CD14-positive monocyte (primary cell): ENCODE measurements at regions not wholly inside any gene's neighbourhood (a gene's known extent, or its start where the extent isn't known, plus 50 kb on each side); places are given as distances from the start of the nearest gene placed in this dataset.

Experiments used
- DNase-seq, 3 donors: peaks; one replicate each; pipeline ENCODE4 v3.0.0-alpha.2; 2011 to 2022
- H2AFZ ChIP-seq: 2 replicates; pipeline ENCODE4 v1.6.0; 2012; ENCODE audit warnings: mild to moderate bottlenecking, low read depth, low read length, inconsistent platforms; ENCODE audit not compliant: insufficient read depth, poor library complexity, severe bottlenecking
- H3K27ac ChIP-seq, 2 donors: 1 replicate in 1 of 2; 2 replicates in 1 of 2; pipeline ENCODE4 v1.5.1; 2012 to 2013; ENCODE audit warnings: low read length in 2 of 2, control low read depth in 1 of 2, inconsistent platforms in 1 of 2, low read depth in 1 of 2, mild to moderate bottlenecking in 1 of 2
- H3K27me3 ChIP-seq, 2 donors: one replicate each; pipeline versions ENCODE4 v1.6.0 to v1.6.1; 2011 to 2013; ENCODE audit warnings: low read length in 2 of 2; ENCODE audit not compliant: control insufficient read depth in 2 of 2, insufficient read depth in 2 of 2
- H3K36me3 ChIP-seq, 2 donors: replicated peaks in 1 of 2; 1 replicate in 1 of 2; 2 replicates in 1 of 2; pipeline versions ENCODE4 v1.5.1 to v1.6.1; 2012 to 2013; ENCODE audit warnings: low read length in 2 of 2, control low read depth in 1 of 2, inconsistent platforms in 1 of 2, mild to moderate bottlenecking in 1 of 2; ENCODE audit not compliant: insufficient read depth in 2 of 2, control insufficient read depth in 1 of 2
- H3K4me1 ChIP-seq, 2 donors: 1 replicate in 1 of 2; 2 replicates in 1 of 2; pipeline versions ENCODE4 v1.5.1 to v1.6.1; 2012 to 2013; ENCODE audit warnings: low read length in 2 of 2, control low read depth in 1 of 2, inconsistent platforms in 1 of 2, mild to moderate bottlenecking in 1 of 2, moderate library complexity in 1 of 2; ENCODE audit not compliant: insufficient read depth in 2 of 2, control insufficient read depth in 1 of 2
- H3K4me2 ChIP-seq: replicated peaks from 2 replicates; pipeline ENCODE3; 2012; ENCODE audit warnings: low read length, moderate library complexity, mild to moderate bottlenecking; ENCODE audit not compliant: poor library complexity, severe bottlenecking; ENCODE audit errors: extremely low read depth
- H3K4me3 ChIP-seq, 3 experiments: fragments of 200-600 bp in 1 of 3; sonication (generic) in 1 of 3; replicated peaks in 1 of 3; 1 replicate in 2 of 3; 2 replicates in 1 of 3; pipeline ENCODE4 v1.5.1; 2011 to 2013; ENCODE audit warnings: low read length in 3 of 3, mild to moderate bottlenecking in 3 of 3, control low read depth in 2 of 3, low read depth in 2 of 3, inconsistent platforms in 1 of 3, moderate library complexity in 1 of 3
- H3K79me2 ChIP-seq: 2 replicates; pipeline ENCODE4 v1.6.0; 2012; ENCODE audit warnings: mild to moderate bottlenecking, control low read depth, inconsistent platforms, low read length, moderate library complexity; ENCODE audit not compliant: insufficient read depth
- H3K9ac ChIP-seq: 2 replicates; pipeline ENCODE4 v1.6.0; 2017; ENCODE audit warnings: low read length, mild to moderate bottlenecking; ENCODE audit not compliant: insufficient read depth, poor library complexity, severe bottlenecking
- H3K9me3 ChIP-seq, 2 donors: replicated peaks in 1 of 2; 1 replicate in 1 of 2; 2 replicates in 1 of 2; pipeline versions ENCODE4 v1.5.1 to v1.6.1; 2012 to 2013; ENCODE audit warnings: low read length in 2 of 2, control low read depth in 1 of 2; ENCODE audit not compliant: control insufficient read depth in 1 of 2, insufficient read depth in 1 of 2
- H4K20me1 ChIP-seq: 2 replicates; pipeline ENCODE4 v1.6.0; 2012; ENCODE audit warnings: mild to moderate bottlenecking, low read length, control low read depth, moderate library complexity; ENCODE audit not compliant: insufficient read depth
- H3K27ac Mint-ChIP-seq, 7 donors: one replicate each; pipeline ENCODE4 v1.8.0; 2020; ENCODE audit warnings: mild to moderate bottlenecking in 7 of 7, mixed read lengths in 7 of 7, moderate library complexity in 6 of 7, inconsistent platforms in 2 of 7
- H3K27me3 Mint-ChIP-seq, 3 donors: one replicate each; pipeline ENCODE4 v1.8.0; 2021 to 2022; ENCODE audit warnings: low read depth in 3 of 3, mild to moderate bottlenecking in 3 of 3, mixed read lengths in 3 of 3, moderate library complexity in 3 of 3, inconsistent platforms in 1 of 3
- H3K36me3 Mint-ChIP-seq, 2 donors: one replicate each; pipeline ENCODE4 v1.8.0; 2020; ENCODE audit warnings: mixed read lengths in 2 of 2, inconsistent platforms in 1 of 2, mild to moderate bottlenecking in 1 of 2
- H3K4me1 Mint-ChIP-seq: one replicate; pipeline ENCODE4 v1.8.0; 2020; ENCODE audit warnings: mild to moderate bottlenecking, mixed read lengths
- H3K4me3 Mint-ChIP-seq, 2 donors: one replicate each; pipeline ENCODE4 v1.8.0; 2020; ENCODE audit warnings: mild to moderate bottlenecking in 2 of 2, mixed read lengths in 2 of 2, moderate library complexity in 1 of 2
- H3K9me3 Mint-ChIP-seq, 7 donors: one replicate each; pipeline ENCODE4 v1.8.0; 2020 to 2022; ENCODE audit warnings: mixed read lengths in 7 of 7, mild to moderate bottlenecking in 6 of 7, moderate library complexity in 6 of 7, inconsistent platforms in 2 of 7
- WGBS: methylation state at CpG from one replicate; pipeline ENCODE4 v1.1.5; 2013; ENCODE audit warnings: missing lambda C conversion rate; ENCODE audit not compliant: insufficient coverage; 5-methylcytosine and 5-hydroxymethylcytosine counted together
- intact Hi-C, 2 donors: fragments of 100-400 bp; cut with micrococcal nuclease; formaldehyde crosslinking; loops; one replicate each; pipeline versions ENCODE4 v1.15.0 to v1.15.1; 2023
- TF ChIP-seq, protein P1 (sequence below): fragments of 200-600 bp; IDR thresholded peaks from one replicate; pipeline ENCODE4 v1.8.0; 2022; ENCODE audit warnings: antibody characterized with exemption, mild to moderate bottlenecking

- Histone ChIP-seq H3K36me3 (no peaks in the 10 kb centered on the region), H2AFZ (no peak overlapping the region), H3K9ac (no peak overlapping the region), H4K20me1 (no peaks in the 10 kb centered on the region), H3K79me2 (no peaks in the 10 kb centered on the region), H3K4me3 (no peak overlapping the region), H3K4me2 (no peak overlapping the region), H3K27me3 (no peaks in the 10 kb centered on the region), H3K4me1 (no peaks in the 10 kb centered on the region), H3K9me3 (peaks cover 0 to 18% of the 10 kb centered on the region in 2 donors), H3K27ac (no peak overlapping the region)
- WGBS: no CpG with 5 or more reads among the region's 3 CpGs
- Mint-ChIP-seq H3K27me3 (peaks cover 0 to 2% (median under 1%) of the 10 kb centered on the region in 3 donors), H3K4me3 (no peak overlapping the region), H3K9me3 (peaks cover 1 to 15% (median 5%) of the 10 kb centered on the region in 7 donors), H3K36me3 (no peaks in the 10 kb centered on the region), H3K4me1 (no peaks in the 10 kb centered on the region), H3K27ac (no peak overlapping the region)
- intact Hi-C loops: no loop called here
- no peak for DNase-seq
- TF ChIP-seq, protein P1, sequence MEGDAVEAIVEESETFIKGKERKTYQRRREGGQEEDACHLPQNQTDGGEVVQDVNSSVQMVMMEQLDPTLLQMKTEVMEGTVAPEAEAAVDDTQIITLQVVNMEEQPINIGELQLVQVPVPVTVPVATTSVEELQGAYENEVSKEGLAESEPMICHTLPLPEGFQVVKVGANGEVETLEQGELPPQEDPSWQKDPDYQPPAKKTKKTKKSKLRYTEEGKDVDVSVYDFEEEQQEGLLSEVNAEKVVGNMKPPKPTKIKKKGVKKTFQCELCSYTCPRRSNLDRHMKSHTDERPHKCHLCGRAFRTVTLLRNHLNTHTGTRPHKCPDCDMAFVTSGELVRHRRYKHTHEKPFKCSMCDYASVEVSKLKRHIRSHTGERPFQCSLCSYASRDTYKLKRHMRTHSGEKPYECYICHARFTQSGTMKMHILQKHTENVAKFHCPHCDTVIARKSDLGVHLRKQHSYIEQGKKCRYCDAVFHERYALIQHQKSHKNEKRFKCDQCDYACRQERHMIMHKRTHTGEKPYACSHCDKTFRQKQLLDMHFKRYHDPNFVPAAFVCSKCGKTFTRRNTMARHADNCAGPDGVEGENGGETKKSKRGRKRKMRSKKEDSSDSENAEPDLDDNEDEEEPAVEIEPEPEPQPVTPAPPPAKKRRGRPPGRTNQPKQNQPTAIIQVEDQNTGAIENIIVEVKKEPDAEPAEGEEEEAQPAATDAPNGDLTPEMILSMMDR: no peak
Measured at GRCh38 chr5:57551251-57551650, 68.6 kb upstream of the ACTBL2 start.

GRCh38 chr5:57550132-57550531, 67.5 kb upstream of the ACTBL2 start:
- H3K4me1 Mint-ChIP-seq: no peaks in the 10 kb centered on the region
- H3K4me3 Mint-ChIP-seq: no peak overlapping the region
- intact Hi-C loops: no loop called here
- Histone ChIP-seq H3K4me3 (no peak overlapping the region), H3K4me1 (no peaks in the 10 kb centered on the region), H3K4me2 (no peak overlapping the region), H3K79me2 (no peaks in the 10 kb centered on the region), H3K27me3 (no peaks in the 10 kb centered on the region), H3K9ac (no peak overlapping the region), H3K27ac (no peak overlapping the region), H2AFZ (no peak overlapping the region), H3K9me3 (peaks cover 0 to 11% of the 10 kb centered on the region in 2 donors), H4K20me1 (no peaks in the 10 kb centered on the region), H3K36me3 (no peaks in the 10 kb centered on the region)
- peaks cover 1 to 20% (median 9%) of the 10 kb centered on the region in 7 donors for H3K9me3 Mint-ChIP-seq
- WGBS: 98% methylated on average over 5 of the region's 6 CpGs
- TF ChIP-seq, protein P1: no peak
- no peaks in the 10 kb centered on the region for H3K36me3 Mint-ChIP-seq
- H3K27ac Mint-ChIP-seq: no peak overlapping the region
- DNase-seq: no peak
- H3K27me3 Mint-ChIP-seq: peaks cover 0 to 3% (median 2%) of the 10 kb centered on the region in 3 donors
